CD14-positive monocyte (primary cell): ENCODE measurements at regions not wholly inside any gene's neighbourhood (a gene's known extent, or its start where the extent isn't known, plus 50 kb on each side); places are given as distances from the start of the nearest gene placed in this dataset.

Experiments
- DNase-seq, 3 donors: peaks; one replicate each; pipeline ENCODE4 v3.0.0-alpha.2; 2011 to 2022
- H2AFZ ChIP-seq: 2 replicates; pipeline ENCODE4 v1.6.0; 2012; ENCODE audit warnings: mild to moderate bottlenecking, low read depth, low read length, inconsistent platforms; ENCODE audit not compliant: insufficient read depth, poor library complexity, severe bottlenecking
- H3K27ac ChIP-seq, 2 donors: 1 replicate in 1 of 2; 2 replicates in 1 of 2; pipeline ENCODE4 v1.5.1; 2012 to 2013; ENCODE audit warnings: low read length in 2 of 2, control low read depth in 1 of 2, inconsistent platforms in 1 of 2, low read depth in 1 of 2, mild to moderate bottlenecking in 1 of 2
- H3K27me3 ChIP-seq, 2 donors: one replicate each; pipeline versions ENCODE4 v1.6.0 to v1.6.1; 2011 to 2013; ENCODE audit warnings: low read length in 2 of 2; ENCODE audit not compliant: control insufficient read depth in 2 of 2, insufficient read depth in 2 of 2
- H3K36me3 ChIP-seq, 2 donors: replicated peaks in 1 of 2; 1 replicate in 1 of 2; 2 replicates in 1 of 2; pipeline versions ENCODE4 v1.5.1 to v1.6.1; 2012 to 2013; ENCODE audit warnings: low read length in 2 of 2, control low read depth in 1 of 2, inconsistent platforms in 1 of 2, mild to moderate bottlenecking in 1 of 2; ENCODE audit not compliant: insufficient read depth in 2 of 2, control insufficient read depth in 1 of 2
- H3K4me1 ChIP-seq, 2 donors: 1 replicate in 1 of 2; 2 replicates in 1 of 2; pipeline versions ENCODE4 v1.5.1 to v1.6.1; 2012 to 2013; ENCODE audit warnings: low read length in 2 of 2, control low read depth in 1 of 2, inconsistent platforms in 1 of 2, mild to moderate bottlenecking in 1 of 2, moderate library complexity in 1 of 2; ENCODE audit not compliant: insufficient read depth in 2 of 2, control insufficient read depth in 1 of 2
- H3K4me2 ChIP-seq: replicated peaks from 2 replicates; pipeline ENCODE3; 2012; ENCODE audit warnings: low read length, moderate library complexity, mild to moderate bottlenecking; ENCODE audit not compliant: poor library complexity, severe bottlenecking; ENCODE audit errors: extremely low read depth
- H3K4me3 ChIP-seq, 3 experiments: fragments of 200-600 bp in 1 of 3; sonication (generic) in 1 of 3; replicated peaks in 1 of 3; 1 replicate in 2 of 3; 2 replicates in 1 of 3; pipeline ENCODE4 v1.5.1; 2011 to 2013; ENCODE audit warnings: low read length in 3 of 3, mild to moderate bottlenecking in 3 of 3, control low read depth in 2 of 3, low read depth in 2 of 3, inconsistent platforms in 1 of 3, moderate library complexity in 1 of 3
- H3K79me2 ChIP-seq: 2 replicates; pipeline ENCODE4 v1.6.0; 2012; ENCODE audit warnings: mild to moderate bottlenecking, control low read depth, inconsistent platforms, low read length, moderate library complexity; ENCODE audit not compliant: insufficient read depth
- H3K9ac ChIP-seq: 2 replicates; pipeline ENCODE4 v1.6.0; 2017; ENCODE audit warnings: low read length, mild to moderate bottlenecking; ENCODE audit not compliant: insufficient read depth, poor library complexity, severe bottlenecking
- H3K9me3 ChIP-seq, 2 donors: replicated peaks in 1 of 2; 1 replicate in 1 of 2; 2 replicates in 1 of 2; pipeline versions ENCODE4 v1.5.1 to v1.6.1; 2012 to 2013; ENCODE audit warnings: low read length in 2 of 2, control low read depth in 1 of 2; ENCODE audit not compliant: control insufficient read depth in 1 of 2, insufficient read depth in 1 of 2
- H4K20me1 ChIP-seq: 2 replicates; pipeline ENCODE4 v1.6.0; 2012; ENCODE audit warnings: mild to moderate bottlenecking, low read length, control low read depth, moderate library complexity; ENCODE audit not compliant: insufficient read depth
- H3K27ac Mint-ChIP-seq, 7 donors: one replicate each; pipeline ENCODE4 v1.8.0; 2020; ENCODE audit warnings: mild to moderate bottlenecking in 7 of 7, mixed read lengths in 7 of 7, moderate library complexity in 6 of 7, inconsistent platforms in 2 of 7
- H3K27me3 Mint-ChIP-seq, 3 donors: one replicate each; pipeline ENCODE4 v1.8.0; 2021 to 2022; ENCODE audit warnings: low read depth in 3 of 3, mild to moderate bottlenecking in 3 of 3, mixed read lengths in 3 of 3, moderate library complexity in 3 of 3, inconsistent platforms in 1 of 3
- H3K36me3 Mint-ChIP-seq, 2 donors: one replicate each; pipeline ENCODE4 v1.8.0; 2020; ENCODE audit warnings: mixed read lengths in 2 of 2, inconsistent platforms in 1 of 2, mild to moderate bottlenecking in 1 of 2
- H3K4me1 Mint-ChIP-seq: one replicate; pipeline ENCODE4 v1.8.0; 2020; ENCODE audit warnings: mild to moderate bottlenecking, mixed read lengths
- H3K4me3 Mint-ChIP-seq, 2 donors: one replicate each; pipeline ENCODE4 v1.8.0; 2020; ENCODE audit warnings: mild to moderate bottlenecking in 2 of 2, mixed read lengths in 2 of 2, moderate library complexity in 1 of 2
- H3K9me3 Mint-ChIP-seq, 7 donors: one replicate each; pipeline ENCODE4 v1.8.0; 2020 to 2022; ENCODE audit warnings: mixed read lengths in 7 of 7, mild to moderate bottlenecking in 6 of 7, moderate library complexity in 6 of 7, inconsistent platforms in 2 of 7
- WGBS: methylation state at CpG from one replicate; pipeline ENCODE4 v1.1.5; 2013; ENCODE audit warnings: missing lambda C conversion rate; ENCODE audit not compliant: insufficient coverage; 5-methylcytosine and 5-hydroxymethylcytosine counted together
- intact Hi-C, 2 donors: fragments of 100-400 bp; cut with micrococcal nuclease; formaldehyde crosslinking; loops; one replicate each; pipeline versions ENCODE4 v1.15.0 to v1.15.1; 2023
- TF ChIP-seq, protein P1 (sequence below): fragments of 200-600 bp; IDR thresholded peaks from one replicate; pipeline ENCODE4 v1.8.0; 2022; ENCODE audit warnings: antibody characterized with exemption, mild to moderate bottlenecking

DNA sequence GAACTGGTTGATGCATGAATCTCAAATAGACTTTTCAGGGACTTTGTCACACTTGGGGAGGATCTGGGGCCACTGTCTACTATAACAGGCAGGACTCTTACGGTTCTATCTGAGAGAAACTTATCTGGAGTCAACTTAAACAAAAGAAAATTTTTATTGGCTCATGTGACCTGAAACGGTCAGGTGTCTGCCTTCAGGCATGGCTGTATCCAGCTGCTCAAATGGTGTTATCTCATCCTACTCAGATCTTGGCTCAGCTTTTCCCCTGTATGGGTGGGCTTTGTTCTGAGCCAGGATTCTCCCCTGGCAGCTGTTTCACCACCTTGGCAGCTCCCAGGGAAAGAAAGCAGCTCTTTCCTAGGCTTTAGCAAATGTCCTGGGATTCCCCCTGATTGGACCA, 183.2 kb upstream of the MYL2 start:
- Histone ChIP-seq H3K9me3 (no peaks in the 10 kb centered on the region), H3K4me1 (peaks cover 13 to 20% of the 10 kb centered on the region in 2 donors), H3K36me3 (no peaks in the 10 kb centered on the region), H3K4me3 (no peak overlapping the region), H3K27me3 (no peaks in the 10 kb centered on the region), H2AFZ (no peak overlapping the region), H3K4me2 (no peak overlapping the region), H3K9ac (no peak overlapping the region), H3K27ac (no peak overlapping the region), H3K79me2 (no peaks in the 10 kb centered on the region), H4K20me1 (no peaks in the 10 kb centered on the region)
- Mint-ChIP-seq H3K4me3 (no peak overlapping the region), H3K27me3 (peaks cover 0 to 2% (median 1%) of the 10 kb centered on the region in 3 donors), H3K9me3 (peaks cover 0 to 2% (median 0%) of the 10 kb centered on the region in 7 donors), H3K36me3 (no peaks in the 10 kb centered on the region), H3K27ac (no peak overlapping the region), H3K4me1 (peaks cover 23% of the 10 kb centered on the region)
- no peak for DNase-seq
- TF ChIP-seq, protein P1, sequence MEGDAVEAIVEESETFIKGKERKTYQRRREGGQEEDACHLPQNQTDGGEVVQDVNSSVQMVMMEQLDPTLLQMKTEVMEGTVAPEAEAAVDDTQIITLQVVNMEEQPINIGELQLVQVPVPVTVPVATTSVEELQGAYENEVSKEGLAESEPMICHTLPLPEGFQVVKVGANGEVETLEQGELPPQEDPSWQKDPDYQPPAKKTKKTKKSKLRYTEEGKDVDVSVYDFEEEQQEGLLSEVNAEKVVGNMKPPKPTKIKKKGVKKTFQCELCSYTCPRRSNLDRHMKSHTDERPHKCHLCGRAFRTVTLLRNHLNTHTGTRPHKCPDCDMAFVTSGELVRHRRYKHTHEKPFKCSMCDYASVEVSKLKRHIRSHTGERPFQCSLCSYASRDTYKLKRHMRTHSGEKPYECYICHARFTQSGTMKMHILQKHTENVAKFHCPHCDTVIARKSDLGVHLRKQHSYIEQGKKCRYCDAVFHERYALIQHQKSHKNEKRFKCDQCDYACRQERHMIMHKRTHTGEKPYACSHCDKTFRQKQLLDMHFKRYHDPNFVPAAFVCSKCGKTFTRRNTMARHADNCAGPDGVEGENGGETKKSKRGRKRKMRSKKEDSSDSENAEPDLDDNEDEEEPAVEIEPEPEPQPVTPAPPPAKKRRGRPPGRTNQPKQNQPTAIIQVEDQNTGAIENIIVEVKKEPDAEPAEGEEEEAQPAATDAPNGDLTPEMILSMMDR = no peak
- intact Hi-C loops = no loop called here
- WGBS = 83% methylated on average over 1 of the region's 2 CpGs

DNA sequence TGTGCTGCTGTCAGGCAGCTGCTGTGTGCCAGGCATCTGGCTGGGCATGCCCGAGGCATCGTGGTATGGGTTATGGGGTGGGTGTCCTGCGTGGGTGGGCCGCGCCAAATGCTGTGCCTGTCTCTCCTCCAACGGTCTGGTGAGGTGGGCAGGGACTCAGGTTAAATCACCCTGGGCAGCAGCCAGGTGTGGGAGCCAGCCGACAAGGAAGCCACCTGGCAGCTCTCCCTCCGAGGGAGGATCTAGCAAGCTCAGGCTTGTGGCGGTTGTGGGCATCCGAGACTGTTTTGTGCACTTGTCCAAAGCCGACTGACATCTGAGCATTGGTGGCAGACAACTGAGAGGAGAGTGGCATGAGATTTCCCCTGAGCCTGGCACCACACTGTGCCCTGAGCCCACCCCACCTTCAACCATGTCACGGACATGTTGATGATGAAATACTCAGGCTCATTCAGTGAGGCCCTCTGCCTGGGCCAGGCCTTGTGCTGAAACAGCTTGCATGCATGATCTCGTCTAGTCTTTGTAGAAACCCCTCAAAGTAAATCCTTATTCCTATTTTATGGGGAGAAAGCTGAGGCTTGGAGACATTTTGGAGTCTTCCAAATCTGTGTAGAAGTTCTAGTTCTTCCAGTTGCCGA, 181.8 kb upstream of the MYL2 start:
- Histone ChIP-seq H3K9ac (no peak overlapping the region), H3K4me2 (no peak overlapping the region), H2AFZ (no peak overlapping the region), H3K4me3 (no peak overlapping the region), H3K79me2 (no peaks in the 10 kb centered on the region), H3K4me1 (peaks cover 13 to 20% of the 10 kb centered on the region in 2 donors), H4K20me1 (no peaks in the 10 kb centered on the region), H3K36me3 (no peaks in the 10 kb centered on the region), H3K27ac (no peak overlapping the region), H3K9me3 (no peaks in the 10 kb centered on the region), H3K27me3 (no peaks in the 10 kb centered on the region)
- DNase-seq = no peak
- intact Hi-C loops = no loop called here
- Mint-ChIP-seq H3K27me3 (peaks cover 0 to 6% (median 0%) of the 10 kb centered on the region in 3 donors), H3K9me3 (no peaks in the 10 kb centered on the region), H3K27ac (no peak overlapping the region), H3K4me1 (peaks cover 25% of the 10 kb centered on the region), H3K36me3 (no peaks in the 10 kb centered on the region), H3K4me3 (no peak overlapping the region)
- TF ChIP-seq, protein P1 = no peak
- WGBS = 81% methylated on average over 7 of the region's 14 CpGs
